K562 (cell line): ENCODE measurements at regions not wholly inside any gene's neighbourhood (a gene's known extent, or its start where the extent isn't known, plus 50 kb on each side); places are given as distances from the start of the nearest gene placed in this dataset.

Source experiments
- ATAC-seq: fragments of 200-7000 bp; cut with Tn5 transposase; 3 replicates; pipeline ENCODE4 v1.9.1; 2020; ENCODE audit warnings: moderate library complexity
- BruUV-seq: library from RNA; stranded (reverse); fragments of 400-500 nt; replicated peaks from 2 replicates; lab custom pipeline; 2021; lab: Mats Ljungman, UMichigan
- CTCF ChIA-PET: fragments of 300-600 bp; formaldehyde crosslinking; extraction: SDS; loops from one replicate; lab custom pipeline; 2021; ENCODE audit warnings: low intra/inter-chr PET ratio; lab: Yijun Ruan, JAX
- POLR2A ChIA-PET: fragments of 300-600, 350-650 bp; sonication (Branson Sonifier 250); formaldehyde crosslinking; extraction: SDS; loops from one replicate; lab custom pipeline; 2021; ENCODE audit warnings: antibody characterized with exemption, inconsistent platforms; lab: Yijun Ruan, JAX
- DNase-seq, 4 experiments: peaks; one replicate each; pipeline versions ENCODE4 v3.0.0 to v3.0.0-alpha.2; 2011 to 2018; ENCODE audit warnings: low spot score in 3 of 4, mixed read lengths in 3 of 4; ENCODE audit errors: extremely low read depth in 1 of 4
- FAIRE-seq: peaks from 2 replicates; lab custom pipeline; 2011; peaks lifted over from hg19 to GRCh38; lab: Jason Lieb, UNC
- H2AFZ ChIP-seq: 2 replicates; pipeline ENCODE4 v1.6.0; 2011; ENCODE audit warnings: low read depth, low read length, control low read depth, inconsistent platforms
- H3K27ac ChIP-seq: fragments of 200-600 bp; 3 replicates; pipeline ENCODE4 v1.8.0; 2011; ENCODE audit warnings: low read depth, mild to moderate bottlenecking, control low read depth, inconsistent platforms, low read length, moderate library complexity, mixed read lengths; ENCODE audit errors: extremely low read depth
- H3K27me3 ChIP-seq, 2 experiments: fragments of 300-600 bp in 1 of 2; 2 replicates in 1 of 2; 3 replicates in 1 of 2; pipeline versions ENCODE4 v1.6.0 to v1.8.0; 2011; ENCODE audit warnings: inconsistent platforms in 2 of 2, low read length in 2 of 2, mild to moderate bottlenecking in 1 of 2, mixed read lengths in 1 of 2, moderate library complexity in 1 of 2; ENCODE audit not compliant: control insufficient read depth in 2 of 2, insufficient read depth in 2 of 2
- H3K36me3 ChIP-seq: fragments of 300-600 bp; 3 replicates; pipeline ENCODE4 v1.8.0; 2011; ENCODE audit warnings: mild to moderate bottlenecking, low read length, inconsistent platforms; ENCODE audit not compliant: control insufficient read depth, insufficient read depth
- H3K4me1 ChIP-seq, 2 experiments: fragments of 200-600 bp in 1 of 2; replicated peaks in 1 of 2; 2 replicates in 1 of 2; 3 replicates in 1 of 2; pipeline versions ENCODE4 v1.5.1 to v1.8.0; 2011; ENCODE audit warnings: inconsistent platforms in 2 of 2, low read length in 2 of 2, mild to moderate bottlenecking in 1 of 2, mixed read lengths in 1 of 2, moderate library complexity in 1 of 2; ENCODE audit not compliant: control insufficient read depth in 2 of 2, insufficient read depth in 2 of 2
- H3K4me2 ChIP-seq: 2 replicates; pipeline ENCODE4 v1.6.1; 2011; ENCODE audit warnings: low read length, control low read depth, inconsistent platforms, mixed read lengths; ENCODE audit not compliant: insufficient read depth
- H3K4me3 ChIP-seq: fragments of 200-600 bp; sonication (generic), shearing (Covaris generic); 2 replicates; pipeline ENCODE4 v1.5.1; 2016; ENCODE audit warnings: control low read depth, inconsistent platforms
- H3K79me2 ChIP-seq: fragments of 200-600 bp; 3 replicates; pipeline ENCODE4 v1.8.0; 2011; ENCODE audit warnings: low read length, inconsistent platforms; ENCODE audit not compliant: control insufficient read depth, insufficient read depth
- H3K9ac ChIP-seq, 2 experiments: 2 replicates each; pipeline versions ENCODE4 v1.6.0 to v1.6.1; 2011; ENCODE audit warnings: low read depth in 2 of 2, low read length in 2 of 2, control low read depth in 1 of 2, inconsistent platforms in 1 of 2, mild to moderate bottlenecking in 1 of 2, mixed read lengths in 1 of 2; ENCODE audit not compliant: insufficient read depth in 1 of 2
- H3K9me1 ChIP-seq: one replicate; pipeline ENCODE4 v1.6.0; 2011; ENCODE audit warnings: inconsistent platforms, mild to moderate bottlenecking, low read length, moderate library complexity; ENCODE audit not compliant: control insufficient read depth, insufficient read depth
- H3K9me3 ChIP-seq: replicated peaks from 2 replicates; pipeline ENCODE4 v1.5.1; 2011; ENCODE audit warnings: low read depth, low read length, inconsistent platforms; ENCODE audit not compliant: control insufficient read depth, insufficient read depth
- H4K20me1 ChIP-seq: replicated peaks from 2 replicates; pipeline ENCODE4 v1.6.1; 2011; ENCODE audit warnings: low read length, inconsistent platforms, mixed read lengths; ENCODE audit not compliant: control insufficient read depth, insufficient read depth
- ARID1B ChIP-seq: fragments of 450-650 bp; IDR thresholded peaks from 2 replicates; pipeline ENCODE4 v1.6.1; 2016; ENCODE audit warnings: antibody characterized with exemption, mild to moderate bottlenecking, inconsistent platforms
- HMG20A ChIP-seq: fragments of 450-650 bp; formaldehyde crosslinking; conservative IDR thresholded peaks from 2 replicates; pipeline ENCODE4 v1.4.0; 2020; ENCODE audit warnings: mild to moderate bottlenecking, mixed read lengths
- NR2C1 ChIP-seq, 2 experiments: fragments of 450-650 bp; IDR thresholded peaks; 2 replicates each; pipeline ENCODE4 v1.6.1; 2017; ENCODE audit warnings: mild to moderate bottlenecking in 2 of 2, antibody characterized with exemption in 1 of 2, inconsistent platforms in 1 of 2, missing compliant biosample characterization in 1 of 2, missing genetic modification characterization in 1 of 2
- NR2F6 ChIP-seq: fragments of 450-650 bp; formaldehyde crosslinking; IDR thresholded peaks from 2 replicates; pipeline ENCODE4 v1.4.0; 2020; ENCODE audit warnings: mild to moderate bottlenecking
- PHF21A ChIP-seq: fragments of 450-650 bp; IDR thresholded peaks from 2 replicates; pipeline ENCODE4 v1.6.1; 2017; ENCODE audit warnings: low read depth, borderline replicate concordance
- RAD21 ChIP-seq, 2 experiments: fragments of 250-450 bp in 1 of 2; fragments of 450-650 bp in 1 of 2; sonication (Bioruptor Pico) in 1 of 2; formaldehyde crosslinking in 1 of 2; IDR thresholded peaks in 1 of 2; conservative IDR thresholded peaks in 1 of 2; 2 replicates each; pipeline versions ENCODE4 v1.4.0 to v1.8.0; 2020 to 2022; ENCODE audit warnings: mild to moderate bottlenecking in 2 of 2, moderate library complexity in 1 of 2
- RBM15 ChIP-seq: fragments of 200-400 bp; formaldehyde crosslinking; IDR thresholded peaks from 2 replicates; pipeline ENCODE4 v1.6.1; 2018; ENCODE audit warnings: mild to moderate bottlenecking, low read length, moderate library complexity; ENCODE audit not compliant: insufficient read depth
- RBM22 ChIP-seq: fragments of 200-400 bp; formaldehyde crosslinking; IDR thresholded peaks from 2 replicates; pipeline ENCODE4 v1.6.1; 2018; ENCODE audit warnings: low read length, low read depth; ENCODE audit not compliant: poor library complexity, severe bottlenecking
- RFX1 ChIP-seq: fragments of 450-650 bp; IDR thresholded peaks from 2 replicates; pipeline ENCODE4 v1.6.1; 2016; ENCODE audit warnings: mild to moderate bottlenecking, moderate library complexity
- SMC3 ChIP-seq: conservative IDR thresholded peaks from 2 replicates; pipeline ENCODE4 v1.6.1; 2011; ENCODE audit warnings: low read depth, low read length, improper control_type of control experiment; ENCODE audit not compliant: insufficient read depth
- STAT5B ChIP-seq: fragments of 250-450 bp; sonication (Bioruptor Pico); IDR thresholded peaks from 2 replicates; pipeline ENCODE4 v1.8.0; 2021; ENCODE audit warnings: mild to moderate bottlenecking, inconsistent platforms
- ZFPM2 ChIP-seq: fragments of 250-450 bp; sonication (Bioruptor Pico); IDR thresholded peaks from 2 replicates; pipeline ENCODE4 v1.5.1; 2022; ENCODE audit warnings: mild to moderate bottlenecking
- ZNF282 ChIP-seq: sonication (generic); formaldehyde crosslinking; IDR thresholded peaks from 2 replicates; pipeline ENCODE4 v1.8.1; 2023; ENCODE audit warnings: missing genetic modification reagents
- WGBS: fragments of 100-300 bp; shearing (Covaris generic); methylation state at CpG from one replicate; pipeline ENCODE4 v1.1.6; 2016; ENCODE audit warnings: low coverage, mixed read lengths; ENCODE audit not compliant: insufficient coverage; ENCODE audit errors: missing lambda C conversion rate; 5-methylcytosine and 5-hydroxymethylcytosine counted together
- in situ Hi-C: fragments of 300-500 bp; cut with MboI; formaldehyde crosslinking; loops from 4 replicates; pipeline ENCODE4 v1.15.0; 2018; ENCODE audit warnings: inconsistent platforms, mixed read lengths
- intact Hi-C: fragments of 100-400 bp; cut with micrococcal nuclease; formaldehyde crosslinking; loops from 2 replicates; pipeline ENCODE4 v1.14.2; 2022
- TF ChIP-seq, protein P1 (sequence below), 3 experiments: IDR thresholded peaks in 2 of 3; conservative IDR thresholded peaks in 1 of 3; 2 replicates each; pipeline ENCODE4 v1.5.1; 2011 to 2012; ENCODE audit warnings: low read length in 3 of 3, mild to moderate bottlenecking in 3 of 3, control low read depth in 2 of 3, improper control_type of control experiment in 1 of 3, inconsistent platforms in 1 of 3, low read depth in 1 of 3, mixed read lengths in 1 of 3, moderate library complexity in 1 of 3; ENCODE audit not compliant: insufficient read depth in 2 of 3
- TF ChIP-seq, protein P2 (sequence below): fragments of 450-650 bp; formaldehyde crosslinking; IDR thresholded peaks from 2 replicates; pipeline ENCODE4 v1.4.0; 2022; ENCODE audit warnings: missing genetic modification characterization
- TF ChIP-seq, protein P3 (sequence below), 2 experiments: IDR thresholded peaks; 2 replicates each; pipeline ENCODE4 v1.6.1; 2012; ENCODE audit warnings: improper control_type of control experiment in 2 of 2, low read depth in 2 of 2, low read length in 2 of 2, borderline replicate concordance in 1 of 2

DNA sequence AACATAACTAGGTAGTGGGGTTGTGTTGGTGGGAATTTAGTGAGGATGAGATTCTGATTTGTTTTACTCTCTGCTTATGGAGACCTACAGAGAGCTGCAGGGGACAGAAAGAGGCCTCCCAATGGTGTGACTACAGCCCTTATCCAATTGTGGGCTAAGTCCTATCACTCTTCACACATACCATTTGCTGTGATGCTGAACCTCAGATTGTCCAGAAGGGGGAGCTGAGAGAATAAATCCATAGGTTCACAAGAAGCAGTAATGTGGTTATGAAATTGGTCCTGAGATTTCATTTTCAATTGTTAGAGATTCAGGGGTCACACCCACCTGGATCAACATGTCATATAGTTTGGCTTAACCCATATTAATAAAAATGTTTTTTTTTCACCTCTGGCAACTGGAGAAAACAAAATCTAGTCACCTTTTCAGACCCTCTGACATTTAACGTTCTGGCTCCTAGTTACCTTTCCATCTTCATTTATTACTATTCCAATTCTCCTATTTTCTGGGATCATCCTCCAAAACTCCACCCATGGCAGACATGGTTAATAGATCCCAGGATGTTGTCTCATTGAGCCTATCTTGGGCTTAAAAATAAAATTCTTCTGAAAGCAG, 53.3 kb upstream of the PTPN5 start:
- H4K20me1 ChIP-seq = no peaks in the 10 kb centered on the region
- H3K9ac ChIP-seq = no peak overlapping the region
- H3K4me3 ChIP-seq = no peak overlapping the region
- no peak overlapping the region for H2AFZ ChIP-seq
- peak; percentile 87 for FAIRE-seq
- ChIA-PET CTCF (interaction anchor here (0.6 kb wide), 1 partner anchor 1615 kb away, joined by 3 read pairs; no protein-coding TSS in a partner anchor), POLR2A (no interaction called here)
- no TSS peak for BruUV-seq
- no peaks in the 10 kb centered on the region for H3K9me1 ChIP-seq
- H3K27me3 ChIP-seq = no peaks in the 10 kb centered on the region
- intact Hi-C loops (loop anchor here (10.0 kb wide), 1 partner anchor 230 kb away; no protein-coding TSS in a partner anchor), in situ Hi-C loops (no loop called here)
- no peak overlapping the region for H3K27ac ChIP-seq
- peak; percentile 93 for ATAC-seq
- H3K9me3 ChIP-seq = no peaks in the 10 kb centered on the region
- no peak overlapping the region for H3K4me2 ChIP-seq
- no peaks in the 10 kb centered on the region for H3K36me3 ChIP-seq
- DNase-seq = peak; percentile 32 to 48 (median 45)
- 0% methylated on average over 1 of the region's 1 CpG for WGBS
- no peaks in the 10 kb centered on the region for H3K79me2 ChIP-seq
- H3K4me1 ChIP-seq = no peaks in the 10 kb centered on the region
- TF ChIP-seq, protein P1, sequence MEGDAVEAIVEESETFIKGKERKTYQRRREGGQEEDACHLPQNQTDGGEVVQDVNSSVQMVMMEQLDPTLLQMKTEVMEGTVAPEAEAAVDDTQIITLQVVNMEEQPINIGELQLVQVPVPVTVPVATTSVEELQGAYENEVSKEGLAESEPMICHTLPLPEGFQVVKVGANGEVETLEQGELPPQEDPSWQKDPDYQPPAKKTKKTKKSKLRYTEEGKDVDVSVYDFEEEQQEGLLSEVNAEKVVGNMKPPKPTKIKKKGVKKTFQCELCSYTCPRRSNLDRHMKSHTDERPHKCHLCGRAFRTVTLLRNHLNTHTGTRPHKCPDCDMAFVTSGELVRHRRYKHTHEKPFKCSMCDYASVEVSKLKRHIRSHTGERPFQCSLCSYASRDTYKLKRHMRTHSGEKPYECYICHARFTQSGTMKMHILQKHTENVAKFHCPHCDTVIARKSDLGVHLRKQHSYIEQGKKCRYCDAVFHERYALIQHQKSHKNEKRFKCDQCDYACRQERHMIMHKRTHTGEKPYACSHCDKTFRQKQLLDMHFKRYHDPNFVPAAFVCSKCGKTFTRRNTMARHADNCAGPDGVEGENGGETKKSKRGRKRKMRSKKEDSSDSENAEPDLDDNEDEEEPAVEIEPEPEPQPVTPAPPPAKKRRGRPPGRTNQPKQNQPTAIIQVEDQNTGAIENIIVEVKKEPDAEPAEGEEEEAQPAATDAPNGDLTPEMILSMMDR (IDR thresholded peaks at IDR 0.05 in 2 of 3, conservative IDR thresholded peaks at IDR 0.05 in 1 of 3; ENCODE audit: insufficient read depth in 2 of 3, low read depth in 1 of 3, low read length in 3 of 3) = peak; percentile 41 to 71 (median 66); a peak in 5 of 6 replicates
- TF ChIP-seq PHF21A (no peak), NR2F6 (CRISPR knock-in tag) (no peak), HMG20A (CRISPR knock-in tag) (no peak), RFX1 (no peak), SMC3 (0 out of 2 replicates have a peak, but pooled peaks have one; percentile 12), STAT5B (CRISPR knock-in tag) (no peak), RBM15 (no peak), NR2C1 (IDR thresholded peaks at IDR 0.05) (no peak), NR2C1 (tag; IDR thresholded peaks at IDR 0.05) (no peak), ARID1B (no peak), RBM22 (no peak), ZNF282 (CRISPR knock-in tag) (no peak), ZFPM2 (CRISPR knock-in tag) (no peak), RAD21 (CRISPR knock-in tag; conservative IDR thresholded peaks at IDR 0.05 in 1 of 2, IDR thresholded peaks at IDR 0.05 in 1 of 2) (peak; percentile 21 to 61; a peak in 3 of 4 replicates)
- TF ChIP-seq, protein P2, sequence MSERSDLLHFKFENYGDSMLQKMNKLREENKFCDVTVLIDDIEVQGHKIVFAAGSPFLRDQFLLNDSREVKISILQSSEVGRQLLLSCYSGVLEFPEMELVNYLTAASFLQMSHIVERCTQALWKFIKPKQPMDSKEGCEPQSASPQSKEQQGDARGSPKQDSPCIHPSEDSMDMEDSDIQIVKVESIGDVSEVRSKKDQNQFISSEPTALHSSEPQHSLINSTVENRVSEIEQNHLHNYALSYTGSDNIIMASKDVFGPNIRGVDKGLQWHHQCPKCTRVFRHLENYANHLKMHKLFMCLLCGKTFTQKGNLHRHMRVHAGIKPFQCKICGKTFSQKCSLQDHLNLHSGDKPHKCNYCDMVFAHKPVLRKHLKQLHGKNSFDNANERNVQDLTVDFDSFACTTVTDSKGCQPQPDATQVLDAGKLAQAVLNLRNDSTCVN = no peak
- TF ChIP-seq, protein P3, sequence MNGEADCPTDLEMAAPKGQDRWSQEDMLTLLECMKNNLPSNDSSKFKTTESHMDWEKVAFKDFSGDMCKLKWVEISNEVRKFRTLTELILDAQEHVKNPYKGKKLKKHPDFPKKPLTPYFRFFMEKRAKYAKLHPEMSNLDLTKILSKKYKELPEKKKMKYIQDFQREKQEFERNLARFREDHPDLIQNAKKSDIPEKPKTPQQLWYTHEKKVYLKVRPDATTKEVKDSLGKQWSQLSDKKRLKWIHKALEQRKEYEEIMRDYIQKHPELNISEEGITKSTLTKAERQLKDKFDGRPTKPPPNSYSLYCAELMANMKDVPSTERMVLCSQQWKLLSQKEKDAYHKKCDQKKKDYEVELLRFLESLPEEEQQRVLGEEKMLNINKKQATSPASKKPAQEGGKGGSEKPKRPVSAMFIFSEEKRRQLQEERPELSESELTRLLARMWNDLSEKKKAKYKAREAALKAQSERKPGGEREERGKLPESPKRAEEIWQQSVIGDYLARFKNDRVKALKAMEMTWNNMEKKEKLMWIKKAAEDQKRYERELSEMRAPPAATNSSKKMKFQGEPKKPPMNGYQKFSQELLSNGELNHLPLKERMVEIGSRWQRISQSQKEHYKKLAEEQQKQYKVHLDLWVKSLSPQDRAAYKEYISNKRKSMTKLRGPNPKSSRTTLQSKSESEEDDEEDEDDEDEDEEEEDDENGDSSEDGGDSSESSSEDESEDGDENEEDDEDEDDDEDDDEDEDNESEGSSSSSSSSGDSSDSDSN (IDR thresholded peaks at IDR 0.05; ENCODE audit: borderline replicate concordance in 1 of 2, low read depth in 2 of 2, low read length in 2 of 2) = no peak
